Panc1 (cell line): ENCODE measurements at regions not wholly inside any gene's neighbourhood (a gene's known extent, or its start where the extent isn't known, plus 50 kb on each side); places are given as distances from the start of the nearest gene placed in this dataset.

Source experiments
- CTCF ChIP-seq: fragments of 450-650 bp; IDR thresholded peaks from 2 replicates; pipeline ENCODE4 v1.5.1; 2017; ENCODE audit warnings: mild to moderate bottlenecking
- POLR2AphosphoS5 ChIP-seq: IDR thresholded peaks from 2 replicates; pipeline ENCODE4 v1.6.1; 2012; ENCODE audit warnings: mild to moderate bottlenecking, low read depth, low read length, moderate library complexity
- REST ChIP-seq, 2 experiments: IDR thresholded peaks; 2 replicates each; pipeline ENCODE4 v1.6.1; 2011 to 2012; ENCODE audit warnings: low read depth in 2 of 2, control low read depth in 1 of 2, low read length in 1 of 2, mild to moderate bottlenecking in 1 of 2, moderate library complexity in 1 of 2; ENCODE audit not compliant: insufficient read depth in 1 of 2
- SIN3A ChIP-seq: IDR thresholded peaks from 2 replicates; pipeline ENCODE4 v1.6.1; 2012; ENCODE audit warnings: low read depth, mild to moderate bottlenecking, low read length, moderate library complexity, borderline replicate concordance; ENCODE audit not compliant: insufficient read depth
- TCF7L2 ChIP-seq: IDR thresholded peaks from 2 replicates; pipeline ENCODE4 v1.6.1; 2011; ENCODE audit warnings: mild to moderate bottlenecking, low read depth, low read length, inconsistent platforms

GRCh38 chr2:48238381-48238780 lies 76.1 kb upstream of the FOXN2 start:
- TF ChIP-seq CTCF (no peak), POLR2AphosphoS5 (no peak), REST (IDR thresholded peaks at IDR 0.05; ENCODE audit: insufficient read depth in 1 of 2, low read depth in 2 of 2, low read length in 1 of 2) (no peak), SIN3A (no peak), TCF7L2 (no peak)
